HG03457 (cell line): ENCODE measurements at regions not wholly inside any gene's neighbourhood (a gene's known extent, or its start where the extent isn't known, plus 50 kb on each side); places are given as distances from the start of the nearest gene placed in this dataset.

ENCODE experiments used
- ATAC-seq: cut with Tn5 transposase; IDR thresholded peaks from one replicate; pipeline ENCODE4 v1.9.1; 2021; ENCODE audit warnings: moderate number of reproducible peaks; ENCODE audit not compliant: unreplicated experiment

GRCh38 chr13:40399756-40400155, 266.7 kb downstream of the FOXO1 start:
- ATAC-seq: no peak

- ATAC-seq: peak; percentile 89
Observed at GRCh38 chr13:40401911-40402776, 264.3 kb downstream of the FOXO1 start.

- ATAC-seq: no peak
Observed at GRCh38 chr13:40402931-40403431, 263.5 kb downstream of the FOXO1 start.

GRCh38 chr13:40403509-40404241, 262.8 kb downstream of the FOXO1 start:
- no peak for ATAC-seq

GRCh38 chr13:40404407-40404806, 262.0 kb downstream of the FOXO1 start:
- no peak for ATAC-seq

- no peak for ATAC-seq
Observed at GRCh38 chr13:40404967-40405716, 261.3 kb downstream of the FOXO1 start.

- ATAC-seq: no peak
Observed at GRCh38 chr13:40406405-40407120, 259.9 kb downstream of the FOXO1 start.

- ATAC-seq: no peak
Observed at GRCh38 chr13:40407567-40407966, 258.9 kb downstream of the FOXO1 start.

- no peak for ATAC-seq
Observed at GRCh38 chr13:40408602-40409001, 257.8 kb downstream of the FOXO1 start.

GRCh38 chr13:40409278-40409677, 257.2 kb downstream of the FOXO1 start:
- no peak for ATAC-seq

GRCh38 chr13:40410315-40410714, 256.1 kb downstream of the FOXO1 start:
- ATAC-seq: no peak

- ATAC-seq: no peak
Observed at GRCh38 chr13:40420160-40420740, 246.2 kb downstream of the FOXO1 start.

GRCh38 chr13:40422588-40423235, 243.7 kb downstream of the FOXO1 start:
- no peak for ATAC-seq

GRCh38 chr13:40428354-40428753, 238.1 kb downstream of the FOXO1 start:
- ATAC-seq: no peak

- no peak for ATAC-seq
Observed at GRCh38 chr13:40429706-40430545, 236.5 kb downstream of the FOXO1 start.

GRCh38 chr13:40432018-40432978, 234.1 kb downstream of the FOXO1 start:
- ATAC-seq: peak; percentile 48

GRCh38 chr13:40433001-40433400, 233.4 kb downstream of the FOXO1 start:
- ATAC-seq: no peak

GRCh38 chr13:40433577-40433976, 232.9 kb downstream of the FOXO1 start:
- no peak for ATAC-seq
